ENCODE measurements at regions not wholly inside any gene's neighbourhood (a gene's known extent, or its start where the extent isn't known, plus 50 kb on each side); places are given as distances from the start of the nearest gene placed in this dataset.
"Not testable (repeated sequence)": the region's sequence is repeated elsewhere in the genome, so short reads cannot be mapped to it uniquely, and the experiment has no call there.

GRCh38 chr12:131293071-131294015, 339.6 kb downstream of the ADGRD1 start:
- not testable (repeated sequence) for DNase-seq

- not testable (repeated sequence) for DNase-seq
These were observed 341.0 kb downstream of the ADGRD1 start for GRCh38 chr12:131294716-131295115.

- not testable (repeated sequence) for DNase-seq
These were observed 341.4 kb downstream of the ADGRD1 start for GRCh38 chr12:131295117-131295516.

GRCh38 chr12:131295559-131295958, 341.9 kb downstream of the ADGRD1 start:
- not testable (repeated sequence) for DNase-seq

- not testable (repeated sequence) for DNase-seq
These were observed 342.4 kb downstream of the ADGRD1 start for GRCh38 chr12:131296136-131296535.

GRCh38 chr12:131296651-131297050, 342.9 kb downstream of the ADGRD1 start:
- DNase-seq: not testable (repeated sequence)

GRCh38 chr12:131298526-131299369, 345.0 kb downstream of the ADGRD1 start:
- DNase-seq: not testable (repeated sequence)

- not testable (repeated sequence) for DNase-seq
These were observed 345.6 kb downstream of the ADGRD1 start for GRCh38 chr12:131299370-131299701.

GRCh38 chr12:131303576-131303975, 349.9 kb downstream of the ADGRD1 start:
- not testable (repeated sequence) for DNase-seq

GRCh38 chr12:131304642-131305041, 350.9 kb downstream of the ADGRD1 start:
- not testable (repeated sequence) for DNase-seq

- no peak for DNase-seq
These were observed 356.0 kb downstream of the ADGRD1 start for GRCh38 chr12:131309700-131310099.

GRCh38 chr12:131310227-131310969, 356.7 kb downstream of the ADGRD1 start:
- not testable (repeated sequence) for DNase-seq

- not testable (repeated sequence) for DNase-seq
These were observed 357.6 kb downstream of the ADGRD1 start for GRCh38 chr12:131311279-131311722.

- DNase-seq: no peak
These were observed 358.1 kb downstream of the ADGRD1 start for GRCh38 chr12:131311764-131312163.

GRCh38 chr12:131312382-131312781, 358.7 kb downstream of the ADGRD1 start:
- DNase-seq: not testable (repeated sequence)

GRCh38 chr12:131312793-131313545, 359.3 kb downstream of the ADGRD1 start:
- no peak for DNase-seq

- DNase-seq: no peak
These were observed 359.9 kb downstream of the ADGRD1 start for GRCh38 chr12:131313635-131314034.

GRCh38 chr12:131314524-131315090, 360.9 kb downstream of the ADGRD1 start:
- DNase-seq: no peak

GRCh38 chr12:131315601-131316000, 361.9 kb downstream of the ADGRD1 start:
- DNase-seq: no peak

- no peak for DNase-seq
These were observed 362.7 kb downstream of the ADGRD1 start for GRCh38 chr12:131316388-131316787.

GRCh38 chr12:131318045-131318685, 364.5 kb downstream of the ADGRD1 start:
- no peak for DNase-seq
